ENCODE measurements at regions not wholly inside any gene's neighbourhood (a gene's known extent, or its start where the extent isn't known, plus 50 kb on each side); places are given as distances from the start of the nearest gene placed in this dataset.
A peak's percentile ranks its signal among the peaks of the same experiment; 100 is the strongest.

DNA sequence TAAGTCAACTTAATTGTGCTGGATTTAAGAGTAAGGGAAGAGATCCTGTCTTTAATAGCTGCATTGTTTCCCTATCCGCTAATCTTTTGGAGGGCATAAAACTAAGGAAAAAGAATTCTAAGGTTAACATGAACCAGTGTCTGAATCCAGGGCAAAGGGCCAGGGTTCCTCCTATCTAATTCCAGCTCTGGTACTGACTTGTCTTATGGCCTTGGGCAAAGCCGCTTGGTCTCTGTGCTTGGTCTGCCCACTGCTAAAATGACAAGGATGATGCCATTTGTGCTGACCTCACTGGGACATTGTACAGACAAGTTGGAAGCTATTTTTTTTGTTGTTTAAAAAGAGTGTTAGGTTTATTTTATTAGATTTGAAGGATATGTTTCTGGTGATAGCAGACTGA is 334.7 kb upstream of the PIK3R1 start:
- H3K4me3 ChIP-seq (ENCODE audit: low read depth, low read length) = no peak overlapping the region
- H3K36me3 ChIP-seq (ENCODE audit: control insufficient read depth, insufficient read depth, low read length) = no peaks in the 10 kb centered on the region
- TF ChIP-seq, protein P1, sequence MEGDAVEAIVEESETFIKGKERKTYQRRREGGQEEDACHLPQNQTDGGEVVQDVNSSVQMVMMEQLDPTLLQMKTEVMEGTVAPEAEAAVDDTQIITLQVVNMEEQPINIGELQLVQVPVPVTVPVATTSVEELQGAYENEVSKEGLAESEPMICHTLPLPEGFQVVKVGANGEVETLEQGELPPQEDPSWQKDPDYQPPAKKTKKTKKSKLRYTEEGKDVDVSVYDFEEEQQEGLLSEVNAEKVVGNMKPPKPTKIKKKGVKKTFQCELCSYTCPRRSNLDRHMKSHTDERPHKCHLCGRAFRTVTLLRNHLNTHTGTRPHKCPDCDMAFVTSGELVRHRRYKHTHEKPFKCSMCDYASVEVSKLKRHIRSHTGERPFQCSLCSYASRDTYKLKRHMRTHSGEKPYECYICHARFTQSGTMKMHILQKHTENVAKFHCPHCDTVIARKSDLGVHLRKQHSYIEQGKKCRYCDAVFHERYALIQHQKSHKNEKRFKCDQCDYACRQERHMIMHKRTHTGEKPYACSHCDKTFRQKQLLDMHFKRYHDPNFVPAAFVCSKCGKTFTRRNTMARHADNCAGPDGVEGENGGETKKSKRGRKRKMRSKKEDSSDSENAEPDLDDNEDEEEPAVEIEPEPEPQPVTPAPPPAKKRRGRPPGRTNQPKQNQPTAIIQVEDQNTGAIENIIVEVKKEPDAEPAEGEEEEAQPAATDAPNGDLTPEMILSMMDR (IDR thresholded peaks at IDR 0.05; ENCODE audit: insufficient read depth, low read length, poor library complexity, severe bottlenecking) = no peak
- H3K27me3 ChIP-seq (ENCODE audit: control insufficient read depth, insufficient read depth, low read length) = no peaks in the 10 kb centered on the region
- no peak for DNase-seq (ENCODE audit: low read depth)

- DNase-seq (ENCODE audit: low read depth) = no peak
- no peaks in the 10 kb centered on the region for H3K27me3 ChIP-seq (ENCODE audit: control insufficient read depth, insufficient read depth, low read length)
- TF ChIP-seq, protein P1 (IDR thresholded peaks at IDR 0.05; ENCODE audit: insufficient read depth, low read length, poor library complexity, severe bottlenecking) = no peak
- no peaks in the 10 kb centered on the region for H3K36me3 ChIP-seq (ENCODE audit: control insufficient read depth, insufficient read depth, low read length)
- H3K4me3 ChIP-seq (ENCODE audit: low read depth, low read length) = no peak overlapping the region
These were observed 335.1 kb upstream of the PIK3R1 start for GRCh38 chr5:67880511-67880805.

DNA sequence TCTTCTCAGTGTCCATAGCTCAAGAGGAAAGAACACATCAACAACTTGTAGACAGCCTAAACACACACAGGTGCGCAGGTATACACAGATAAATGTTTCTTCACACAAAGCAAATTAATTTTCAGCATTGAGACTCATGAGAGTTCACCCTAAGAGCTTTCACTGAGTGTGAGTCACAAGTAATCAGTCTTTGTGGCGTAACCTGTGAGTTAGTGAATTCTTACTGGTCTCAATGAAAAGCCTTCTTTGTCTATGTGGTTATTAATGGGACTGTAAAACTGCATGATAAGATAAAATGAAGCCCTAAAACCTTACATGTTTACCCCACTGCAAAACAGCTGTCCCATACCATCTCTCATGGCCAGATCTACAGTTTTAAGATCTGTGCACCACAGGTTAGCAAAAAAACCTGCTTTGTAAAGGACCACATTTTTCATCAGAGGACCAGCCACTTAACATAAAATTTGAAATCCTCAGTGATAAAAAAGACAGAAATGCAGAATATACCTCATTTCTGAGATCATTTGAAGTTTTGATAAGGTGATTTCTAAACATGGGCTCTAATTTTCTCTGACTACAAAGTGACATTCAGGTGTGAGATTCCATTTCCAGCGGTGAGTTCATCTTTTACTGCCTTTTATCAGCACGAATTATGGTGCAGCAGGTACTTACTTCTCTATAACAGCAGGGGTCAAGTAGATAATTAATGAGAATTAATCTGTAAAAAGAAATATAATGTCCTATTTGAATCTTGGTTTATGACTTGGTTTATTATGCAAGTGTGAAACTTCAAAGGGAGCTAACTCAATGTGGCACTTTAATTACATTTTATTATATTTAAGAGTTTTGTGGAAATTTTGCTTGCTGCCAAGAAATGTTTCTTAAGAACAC is 335.7 kb upstream of the PIK3R1 start:
- H3K27me3 ChIP-seq (ENCODE audit: control insufficient read depth, insufficient read depth, low read length) = no peaks in the 10 kb centered on the region
- H3K4me3 ChIP-seq (ENCODE audit: low read depth, low read length) = no peak overlapping the region
- no peaks in the 10 kb centered on the region for H3K36me3 ChIP-seq (ENCODE audit: control insufficient read depth, insufficient read depth, low read length)
- DNase-seq (ENCODE audit: low read depth) = peak; percentile 5
- TF ChIP-seq, protein P1 (IDR thresholded peaks at IDR 0.05; ENCODE audit: insufficient read depth, low read length, poor library complexity, severe bottlenecking) = no peak

GRCh38 chr5:67878933-67879332 is 336.6 kb upstream of the PIK3R1 start:
- Histone ChIP-seq H3K27me3 (ENCODE audit: control insufficient read depth, insufficient read depth, low read length) (no peaks in the 10 kb centered on the region), H3K36me3 (ENCODE audit: control insufficient read depth, insufficient read depth, low read length) (no peaks in the 10 kb centered on the region), H3K4me3 (ENCODE audit: low read depth, low read length) (no peak overlapping the region)
- TF ChIP-seq, protein P1 (IDR thresholded peaks at IDR 0.05; ENCODE audit: insufficient read depth, low read length, poor library complexity, severe bottlenecking) = no peak
- DNase-seq (ENCODE audit: low read depth) = no peak

DNA sequence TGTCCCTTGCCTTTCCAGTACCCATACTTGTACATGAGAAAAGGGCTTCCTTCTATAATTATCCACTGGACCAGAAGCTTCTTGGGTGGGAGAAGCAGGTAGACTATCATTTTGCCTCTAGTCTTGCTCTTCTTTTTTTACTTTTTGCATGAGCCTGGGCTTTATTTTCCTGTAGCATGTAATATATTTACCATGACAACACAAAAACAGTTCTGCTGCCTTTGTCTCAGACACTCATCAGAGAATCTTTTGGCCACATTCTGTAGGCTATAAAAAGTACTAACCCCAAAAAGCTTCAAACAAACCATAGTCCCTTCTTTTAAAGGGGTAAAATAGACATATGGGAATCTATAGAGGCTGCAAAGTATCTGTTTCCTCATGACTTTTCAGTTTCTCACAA is 339.2 kb upstream of the PIK3R1 start:
- DNase-seq (ENCODE audit: low read depth) = no peak
- Histone ChIP-seq H3K27me3 (ENCODE audit: control insufficient read depth, insufficient read depth, low read length) (no peaks in the 10 kb centered on the region), H3K4me3 (ENCODE audit: low read depth, low read length) (no peak overlapping the region), H3K36me3 (ENCODE audit: control insufficient read depth, insufficient read depth, low read length) (no peaks in the 10 kb centered on the region)
- TF ChIP-seq, protein P1 (IDR thresholded peaks at IDR 0.05; ENCODE audit: insufficient read depth, low read length, poor library complexity, severe bottlenecking) = no peak

- TF ChIP-seq, protein P1 (IDR thresholded peaks at IDR 0.05; ENCODE audit: insufficient read depth, low read length, poor library complexity, severe bottlenecking) = no peak
- H3K27me3 ChIP-seq (ENCODE audit: control insufficient read depth, insufficient read depth, low read length) = no peaks in the 10 kb centered on the region
- no peak for DNase-seq (ENCODE audit: low read depth)
- H3K4me3 ChIP-seq (ENCODE audit: low read depth, low read length) = no peak overlapping the region
- no peaks in the 10 kb centered on the region for H3K36me3 ChIP-seq (ENCODE audit: control insufficient read depth, insufficient read depth, low read length)
These were observed 340.0 kb upstream of the PIK3R1 start for GRCh38 chr5:67875601-67876000.

Data from kidney epithelial cell (primary cell).